ENCODE measurements at regions not wholly inside any gene's neighbourhood (a gene's known extent, or its start where the extent isn't known, plus 50 kb on each side); places are given as distances from the start of the nearest gene placed in this dataset.

- TF ChIP-seq CTCF (IDR thresholded peaks at IDR 0.05; ENCODE audit: insufficient read depth, low read length), result no peak
- TF ChIP-seq REST (IDR thresholded peaks at IDR 0.05; ENCODE audit: insufficient replicate concordance, low read depth), result no peak
- TF ChIP-seq GABPA (IDR thresholded peaks at IDR 0.05; ENCODE audit: low read depth), result no peak
- no peak for TF ChIP-seq SPI1 (IDR thresholded peaks at IDR 0.05; ENCODE audit: borderline replicate concordance, low read depth)
- TF ChIP-seq POLR2AphosphoS5 (IDR thresholded peaks at IDR 0.05; ENCODE audit: low read depth), result no peak
Measured at GRCh38 chr14:53551862-53552261, 398.7 kb upstream of the DDHD1 start.

Measured in HL-60 (cell line).